ENCODE measurements at regions not wholly inside any gene's neighbourhood (a gene's known extent, or its start where the extent isn't known, plus 50 kb on each side); places are given as distances from the start of the nearest gene placed in this dataset.

DNA sequence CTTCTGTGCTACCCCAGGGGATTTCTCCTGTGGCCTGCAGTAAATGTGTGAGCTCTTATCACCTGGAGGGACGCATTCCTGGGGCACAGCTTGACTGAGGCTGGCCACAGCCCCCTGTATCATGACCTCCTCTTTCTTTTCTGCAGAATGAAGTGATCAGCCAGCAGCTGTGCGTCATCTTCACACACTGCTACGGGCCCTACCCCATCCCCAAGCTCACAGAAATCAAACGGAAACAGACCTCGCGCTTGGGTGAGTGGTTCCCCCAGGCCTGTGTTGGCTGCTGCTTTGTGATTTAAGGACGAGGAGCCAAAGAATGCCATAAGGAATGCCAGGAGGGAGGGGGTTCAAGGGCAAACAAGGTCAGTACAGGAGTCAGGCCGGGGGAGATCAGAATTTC, 50.5 kb upstream of the PWP1 start:
- DNase-seq (ENCODE audit: low read depth) = peak; percentile 16
